Keratinocyte (primary cell): ENCODE measurements at regions not wholly inside any gene's neighbourhood (a gene's known extent, or its start where the extent isn't known, plus 50 kb on each side); places are given as distances from the start of the nearest gene placed in this dataset.

Source experiments
- DNase-seq: peaks from one replicate; pipeline ENCODE4 v3.0.0-alpha.2; 2011; ENCODE audit warnings: low read depth, missing footprints, low spot score
- FAIRE-seq: peaks from 2 replicates; lab custom pipeline; 2011; peaks lifted over from hg19 to GRCh38; lab: Jason Lieb, UNC
- H2AFZ ChIP-seq: 2 replicates; pipeline ENCODE4 v1.6.0; 2012; ENCODE audit warnings: low read length, control low read depth, inconsistent platforms; ENCODE audit not compliant: control insufficient read depth
- H3K27ac ChIP-seq: 2 replicates; pipeline ENCODE4 v1.5.1; 2011; ENCODE audit warnings: low read length; ENCODE audit not compliant: control insufficient read depth, insufficient read depth
- H3K27me3 ChIP-seq: 3 replicates; pipeline ENCODE4 v1.6.0; 2011; ENCODE audit warnings: low read length; ENCODE audit not compliant: control insufficient read depth, insufficient read depth; ENCODE audit errors: extremely low read depth
- H3K36me3 ChIP-seq, 2 experiments: 2 replicates in 1 of 2; 3 replicates in 1 of 2; pipeline ENCODE4 v1.5.1; 2011; ENCODE audit warnings: low read length in 2 of 2, mild to moderate bottlenecking in 1 of 2; ENCODE audit not compliant: control insufficient read depth in 2 of 2, insufficient read depth in 2 of 2; ENCODE audit errors: extremely low read depth in 1 of 2
- H3K4me1 ChIP-seq: 3 replicates; pipeline ENCODE4 v1.5.1; 2011; ENCODE audit warnings: low read length; ENCODE audit not compliant: control insufficient read depth, insufficient read depth; ENCODE audit errors: extremely low read depth
- H3K4me2 ChIP-seq: 3 replicates; pipeline ENCODE4 v1.6.0; 2011; ENCODE audit warnings: low read depth, low read length; ENCODE audit not compliant: control insufficient read depth, insufficient read depth; ENCODE audit errors: extremely low read depth
- H3K4me3 ChIP-seq, 3 experiments: fragments of 200-600 bp in 1 of 3; sonication (generic) in 1 of 3; 2 replicates in 2 of 3; 3 replicates in 1 of 3; pipeline ENCODE4 v1.5.1; 2011 to 2016; ENCODE audit warnings: low read length in 3 of 3, mild to moderate bottlenecking in 3 of 3, control low read depth in 2 of 3, inconsistent platforms in 1 of 3, low read depth in 1 of 3, mixed read lengths in 1 of 3, mixed run types in 1 of 3, moderate library complexity in 1 of 3; ENCODE audit not compliant: control insufficient read depth in 2 of 3, insufficient read depth in 2 of 3; ENCODE audit errors: extremely low read depth in 1 of 3
- H3K79me2 ChIP-seq: 2 replicates; pipeline ENCODE4 v1.6.0; 2012; ENCODE audit warnings: low read length; ENCODE audit not compliant: control insufficient read depth, insufficient read depth
- H3K9ac ChIP-seq: 3 replicates; pipeline ENCODE4 v1.6.0; 2011; ENCODE audit warnings: low read length; ENCODE audit not compliant: control insufficient read depth, insufficient read depth; ENCODE audit errors: extremely low read depth
- H3K9me1 ChIP-seq: 3 replicates; pipeline ENCODE4 v1.6.0; 2011; ENCODE audit warnings: low read length; ENCODE audit not compliant: control insufficient read depth, insufficient read depth; ENCODE audit errors: extremely low read depth
- H3K9me3 ChIP-seq: 2 replicates; pipeline ENCODE4 v1.5.1; 2012; ENCODE audit warnings: low read depth, low read length; ENCODE audit not compliant: control insufficient read depth
- H4K20me1 ChIP-seq: 3 replicates; pipeline ENCODE4 v1.6.0; 2011; ENCODE audit warnings: low read length; ENCODE audit not compliant: control insufficient read depth, insufficient read depth; ENCODE audit errors: extremely low read depth
- EZH2 ChIP-seq: IDR thresholded peaks from one replicate; pipeline ENCODE4 v1.6.1; 2012; ENCODE audit warnings: inconsistent platforms, mild to moderate bottlenecking, low read length, moderate library complexity
- dilution Hi-C: fragments of 300-500 bp; cut with MboI; formaldehyde crosslinking; loops from one replicate; pipeline ENCODE4 v1.7.0; 2020; ENCODE audit warnings: low sequenced_read_pairs; ENCODE audit not compliant: extremely low pct_ligation_motif_present
- TF ChIP-seq, protein P1 (sequence below), 3 experiments: IDR thresholded peaks in 1 of 3; conservative IDR thresholded peaks in 1 of 3; optimal IDR thresholded peaks in 1 of 3; 2 replicates in 2 of 3; 3 replicates in 1 of 3; pipeline versions ENCODE3 to v1.5.1; 2011; ENCODE audit warnings: low read length in 3 of 3, mild to moderate bottlenecking in 3 of 3, moderate library complexity in 2 of 3, control low read depth in 1 of 3, inconsistent platforms in 1 of 3; ENCODE audit not compliant: insufficient read depth in 2 of 3; ENCODE audit errors: extremely low read depth in 1 of 3

DNA sequence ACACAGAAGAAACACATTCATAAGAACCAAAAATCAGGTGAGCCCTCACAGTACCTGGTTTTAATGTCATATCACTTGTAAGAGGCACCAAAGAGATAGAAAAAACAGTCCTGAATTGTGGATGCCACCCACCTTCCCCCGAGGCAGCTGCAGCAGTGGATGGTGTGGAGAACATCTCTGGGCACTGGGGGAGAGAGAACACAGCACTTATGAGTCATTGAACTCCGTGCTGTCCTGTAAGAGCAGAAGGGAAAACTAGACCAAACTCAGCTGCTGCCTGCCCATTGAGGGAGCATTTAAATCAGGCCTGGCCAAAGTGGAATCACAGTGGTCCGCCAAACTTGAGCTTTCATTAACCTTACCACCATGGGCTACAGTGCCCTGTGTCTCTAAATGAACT is 296.2 kb downstream of the SPATA31D1 start:
- Histone ChIP-seq H3K9ac (no peak overlapping the region), H3K4me1 (no peaks in the 10 kb centered on the region), H3K27ac (no peak overlapping the region), H3K9me3 (no peaks in the 10 kb centered on the region), H4K20me1 (no peaks in the 10 kb centered on the region), H3K27me3 (no peaks in the 10 kb centered on the region), H3K4me3 (no peak overlapping the region), H3K9me1 (no peaks in the 10 kb centered on the region), H3K36me3 (no peaks in the 10 kb centered on the region), H3K79me2 (no peaks in the 10 kb centered on the region), H3K4me2 (no peak overlapping the region), H2AFZ (no peak overlapping the region)
- no peak for TF ChIP-seq EZH2
- TF ChIP-seq, protein P1, sequence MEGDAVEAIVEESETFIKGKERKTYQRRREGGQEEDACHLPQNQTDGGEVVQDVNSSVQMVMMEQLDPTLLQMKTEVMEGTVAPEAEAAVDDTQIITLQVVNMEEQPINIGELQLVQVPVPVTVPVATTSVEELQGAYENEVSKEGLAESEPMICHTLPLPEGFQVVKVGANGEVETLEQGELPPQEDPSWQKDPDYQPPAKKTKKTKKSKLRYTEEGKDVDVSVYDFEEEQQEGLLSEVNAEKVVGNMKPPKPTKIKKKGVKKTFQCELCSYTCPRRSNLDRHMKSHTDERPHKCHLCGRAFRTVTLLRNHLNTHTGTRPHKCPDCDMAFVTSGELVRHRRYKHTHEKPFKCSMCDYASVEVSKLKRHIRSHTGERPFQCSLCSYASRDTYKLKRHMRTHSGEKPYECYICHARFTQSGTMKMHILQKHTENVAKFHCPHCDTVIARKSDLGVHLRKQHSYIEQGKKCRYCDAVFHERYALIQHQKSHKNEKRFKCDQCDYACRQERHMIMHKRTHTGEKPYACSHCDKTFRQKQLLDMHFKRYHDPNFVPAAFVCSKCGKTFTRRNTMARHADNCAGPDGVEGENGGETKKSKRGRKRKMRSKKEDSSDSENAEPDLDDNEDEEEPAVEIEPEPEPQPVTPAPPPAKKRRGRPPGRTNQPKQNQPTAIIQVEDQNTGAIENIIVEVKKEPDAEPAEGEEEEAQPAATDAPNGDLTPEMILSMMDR (optimal IDR thresholded peaks at IDR 0.05 in 1 of 3, IDR thresholded peaks at IDR 0.05 in 1 of 3, conservative IDR thresholded peaks at IDR 0.05 in 1 of 3; ENCODE audit: extremely low read depth in 1 of 3, insufficient read depth in 2 of 3, low read length in 3 of 3), result no peak
- no peak for FAIRE-seq
- DNase-seq, result no peak
- dilution Hi-C loops, result no loop called here

DNA sequence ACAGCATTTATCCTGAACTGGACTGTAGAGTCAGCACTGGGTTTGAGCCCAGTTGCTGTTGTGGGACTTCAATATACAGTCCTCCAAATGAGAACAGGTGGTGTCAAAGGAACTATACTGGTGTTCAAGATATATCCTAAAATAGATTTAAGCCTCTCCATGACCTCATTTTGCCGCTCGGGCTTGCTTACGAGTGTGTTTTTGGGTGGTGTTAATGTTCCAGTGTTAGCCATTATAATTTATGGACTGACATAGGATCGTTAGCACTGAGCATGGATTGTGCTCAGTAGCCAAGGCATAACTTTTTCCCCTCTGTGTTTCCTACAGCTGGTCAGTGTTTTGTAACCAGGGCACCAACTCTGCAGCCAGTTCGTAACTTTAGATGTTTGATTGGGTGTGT is 306.6 kb downstream of the SPATA31D1 start:
- Histone ChIP-seq H3K4me1 (no peaks in the 10 kb centered on the region), H4K20me1 (no peaks in the 10 kb centered on the region), H3K9me1 (no peaks in the 10 kb centered on the region), H2AFZ (peak overlapping the region; percentile 25), H3K9ac (no peak overlapping the region), H3K79me2 (no peaks in the 10 kb centered on the region), H3K4me3 (no peak overlapping the region), H3K27me3 (no peaks in the 10 kb centered on the region), H3K27ac (no peak overlapping the region), H3K9me3 (peaks cover 2% of the 10 kb centered on the region), H3K4me2 (no peak overlapping the region), H3K36me3 (no peaks in the 10 kb centered on the region)
- no peak for FAIRE-seq
- DNase-seq, result no peak
- dilution Hi-C loops, result no loop called here
- TF ChIP-seq, protein P1 (optimal IDR thresholded peaks at IDR 0.05 in 1 of 3, IDR thresholded peaks at IDR 0.05 in 1 of 3, conservative IDR thresholded peaks at IDR 0.05 in 1 of 3; ENCODE audit: extremely low read depth in 1 of 3, insufficient read depth in 2 of 3, low read length in 3 of 3), result no peak
- no peak for TF ChIP-seq EZH2
